ENCODE measurements at regions not wholly inside any gene's neighbourhood (a gene's known extent, or its start where the extent isn't known, plus 50 kb on each side); places are given as distances from the start of the nearest gene placed in this dataset.

GRCh38 chr4:143076723-143077122 lies 108.0 kb upstream of the USP38 start:
- Mint-ChIP-seq H3K4me1 (no peaks in the 10 kb centered on the region), H3K4me3 (no peak overlapping the region), H3K27ac (no peak overlapping the region), H3K27me3 (peaks cover 9% of the 10 kb centered on the region), H3K9me3 (ENCODE audit: insufficient read depth) (peaks cover 4% of the 10 kb centered on the region)
- no peak overlapping the region for H3K4me3 ChIP-seq (ENCODE audit: control extremely low read depth in 1 of 5, extremely low read depth in 1 of 5, insufficient read depth in 1 of 5, low read depth in 2 of 5, low read length in 4 of 5)
- DNase-seq (no peak), ATAC-seq (ENCODE audit: low read depth) (no peak)
- H3K79me2 ChIP-seq (ENCODE audit: control insufficient read depth, insufficient read depth, low read length): no peaks in the 10 kb centered on the region
- TF ChIP-seq EZH2 (IDR thresholded peaks at IDR 0.05; ENCODE audit: borderline replicate concordance, insufficient read depth, low read depth, low read length, poor library complexity, severe bottlenecking) (no peak), CTCF (IDR thresholded peaks at IDR 0.05) (no peak)
- ChIA-PET POLR2A (no interaction called here), CTCF (no interaction called here)
- H3K27ac ChIP-seq (ENCODE audit: low read length in 2 of 2): no peak overlapping the region
- H4K20me1 ChIP-seq (ENCODE audit: control insufficient read depth, insufficient read depth, low read length, poor library complexity, severe bottlenecking): no peaks in the 10 kb centered on the region
- H3K9ac ChIP-seq (ENCODE audit: low read length): no peak overlapping the region
- intact Hi-C loops (cut with micrococcal nuclease): no loop called here
- no peak overlapping the region for H2AFZ ChIP-seq (ENCODE audit: insufficient read depth, low read depth, low read length, poor library complexity, severe bottlenecking)
- no peak overlapping the region for H3K4me2 ChIP-seq (replicated peaks; ENCODE audit: low read depth, low read length, poor library complexity, severe bottlenecking)
- H3K9me3 ChIP-seq (ENCODE audit: control extremely low read depth in 1 of 3, control insufficient read depth in 2 of 3, insufficient read depth in 1 of 3, low read length in 2 of 3): peaks cover 0 to 4% (median 0%) of the 10 kb centered on the region in 3 donors
- H3K4me1 ChIP-seq (ENCODE audit: control insufficient read depth in 2 of 2, insufficient read depth in 2 of 2, low read length in 2 of 2): no peaks in the 10 kb centered on the region
- H3K36me3 ChIP-seq (replicated peaks in 1 of 2; ENCODE audit: control extremely low read depth in 1 of 2, control insufficient read depth in 1 of 2, extremely low read depth in 1 of 2, insufficient read depth in 2 of 2, low read length in 1 of 2): no peaks in the 10 kb centered on the region
- 100% methylated on average over 1 of the region's 4 CpGs for WGBS (ENCODE audit: insufficient coverage)
- H3K27me3 ChIP-seq (replicated peaks in 1 of 4; ENCODE audit: control extremely low read depth in 1 of 4, control insufficient read depth in 3 of 4, insufficient read depth in 4 of 4, low read length in 3 of 4): no peaks in the 10 kb centered on the region

- H3K9ac ChIP-seq (ENCODE audit: low read length): no peak overlapping the region
- H3K4me2 ChIP-seq (replicated peaks; ENCODE audit: low read depth, low read length, poor library complexity, severe bottlenecking): no peak overlapping the region
- no peaks in the 10 kb centered on the region for H3K79me2 ChIP-seq (ENCODE audit: control insufficient read depth, insufficient read depth, low read length)
- CTCF ChIA-PET: no interaction called here
- no peak overlapping the region for H2AFZ ChIP-seq (ENCODE audit: insufficient read depth, low read depth, low read length, poor library complexity, severe bottlenecking)
- DNase-seq (no peak), ATAC-seq (ENCODE audit: low read depth) (no peak)
- H3K4me1 ChIP-seq (ENCODE audit: control insufficient read depth in 2 of 2, insufficient read depth in 2 of 2, low read length in 2 of 2): no peaks in the 10 kb centered on the region
- no peak for TF ChIP-seq CTCF (IDR thresholded peaks at IDR 0.05)
- no peak for TF ChIP-seq EZH2 (IDR thresholded peaks at IDR 0.05; ENCODE audit: borderline replicate concordance, insufficient read depth, low read depth, low read length, poor library complexity, severe bottlenecking)
- Mint-ChIP-seq H3K27ac (no peak overlapping the region), H3K27me3 (peaks cover 9% of the 10 kb centered on the region), H3K9me3 (ENCODE audit: insufficient read depth) (no peaks in the 10 kb centered on the region), H3K4me1 (no peaks in the 10 kb centered on the region), H3K4me3 (no peak overlapping the region)
- no CpG with 5 or more reads among the region's 1 CpG for WGBS (ENCODE audit: insufficient coverage)
- POLR2A ChIA-PET: no interaction called here
- no peak overlapping the region for H3K27ac ChIP-seq (ENCODE audit: low read length in 2 of 2)
- H4K20me1 ChIP-seq (ENCODE audit: control insufficient read depth, insufficient read depth, low read length, poor library complexity, severe bottlenecking): no peaks in the 10 kb centered on the region
- H3K27me3 ChIP-seq (replicated peaks in 1 of 4; ENCODE audit: control extremely low read depth in 1 of 4, control insufficient read depth in 3 of 4, insufficient read depth in 4 of 4, low read length in 3 of 4): no peaks in the 10 kb centered on the region
- intact Hi-C loops (cut with micrococcal nuclease): no loop called here
- no peaks in the 10 kb centered on the region for H3K9me3 ChIP-seq (ENCODE audit: control extremely low read depth in 1 of 3, control insufficient read depth in 2 of 3, insufficient read depth in 1 of 3, low read length in 2 of 3)
- no peak overlapping the region for H3K4me3 ChIP-seq (ENCODE audit: control extremely low read depth in 1 of 5, extremely low read depth in 1 of 5, insufficient read depth in 1 of 5, low read depth in 2 of 5, low read length in 4 of 5)
- no peaks in the 10 kb centered on the region for H3K36me3 ChIP-seq (replicated peaks in 1 of 2; ENCODE audit: control extremely low read depth in 1 of 2, control insufficient read depth in 1 of 2, extremely low read depth in 1 of 2, insufficient read depth in 2 of 2, low read length in 1 of 2)
These were observed 102.0 kb upstream of the USP38 start for GRCh38 chr4:143082701-143083100.
